SHP77 treated with DMSO at 0.1 percent for 48 hours (cell line): ENCODE measurements at regions not wholly inside any gene's neighbourhood (a gene's known extent, or its start where the extent isn't known, plus 50 kb on each side); places are given as distances from the start of the nearest gene placed in this dataset.

Source experiments
- DNase-seq: peaks from one replicate; lab custom pipeline; 2025; lab: John Stamatoyannopoulos, UW

DNA sequence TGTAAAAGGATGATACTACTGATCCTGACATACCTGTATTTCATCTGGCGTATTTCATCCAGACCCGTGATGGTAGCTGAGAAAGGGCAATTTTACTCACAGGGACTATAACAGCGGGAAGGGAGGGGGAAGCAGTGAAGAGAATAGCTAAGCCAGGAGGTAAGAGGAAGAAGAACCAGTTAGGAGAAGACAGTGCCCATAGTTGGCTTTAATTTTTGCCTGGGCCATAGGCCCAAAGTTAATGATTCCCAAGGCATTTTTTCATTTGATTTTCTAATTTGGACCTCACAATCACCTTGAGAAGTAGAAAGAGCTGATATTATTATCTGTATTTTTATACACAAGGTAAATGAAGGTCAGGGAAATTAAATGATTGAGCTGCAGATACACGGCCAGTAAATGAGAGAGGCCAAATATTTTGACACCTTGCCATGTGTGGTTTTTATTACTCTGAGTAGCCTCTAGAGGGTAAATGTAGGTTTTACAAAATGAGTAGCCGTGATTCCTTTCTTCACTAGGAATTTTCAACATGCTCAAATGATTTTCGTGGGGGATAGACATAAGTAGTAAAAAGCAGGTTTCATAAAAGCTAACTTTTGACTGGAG, 382.2 kb downstream of the FUT8 start:
- no peak for DNase-seq

DNA sequence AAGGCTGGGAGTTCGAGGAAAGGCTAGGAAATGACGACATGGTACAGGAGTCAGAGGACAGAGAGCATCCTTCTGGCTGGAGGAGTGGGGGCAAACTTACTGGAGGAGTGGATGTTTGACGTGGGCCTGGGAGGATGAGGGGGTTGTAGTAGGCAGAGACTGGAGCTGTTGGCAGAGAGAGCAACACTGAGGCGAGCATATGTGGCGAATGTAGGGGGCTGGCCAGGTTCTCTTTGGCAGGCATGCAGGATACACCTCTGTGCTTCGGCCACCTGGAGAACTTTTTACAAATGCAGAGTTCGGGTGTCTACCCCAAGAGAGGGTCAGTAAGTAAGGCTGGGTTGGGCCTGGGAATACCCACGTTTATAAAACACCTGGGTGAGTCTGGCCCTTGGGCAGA, 385.7 kb downstream of the FUT8 start:
- DNase-seq: no peak

DNA sequence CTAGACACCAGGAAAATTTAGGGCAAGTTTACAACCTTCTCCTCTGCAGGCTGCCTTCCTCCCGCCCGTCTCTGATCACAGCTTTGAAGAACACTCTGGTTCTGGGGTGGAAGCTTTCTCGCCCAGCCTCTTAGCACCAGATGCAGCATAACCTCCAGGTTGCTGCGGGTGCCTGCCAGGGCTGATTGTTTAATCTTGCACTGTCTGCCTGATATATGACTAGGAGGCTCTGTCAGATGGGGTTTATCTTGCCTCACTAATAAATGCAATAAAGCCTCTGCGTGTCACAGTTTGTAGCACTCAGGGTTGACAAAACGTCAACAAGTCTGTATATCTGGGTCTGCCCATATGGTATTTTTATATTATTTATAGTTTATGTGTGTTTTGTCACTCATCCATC, 388.2 kb downstream of the FUT8 start:
- DNase-seq: no peak

DNA sequence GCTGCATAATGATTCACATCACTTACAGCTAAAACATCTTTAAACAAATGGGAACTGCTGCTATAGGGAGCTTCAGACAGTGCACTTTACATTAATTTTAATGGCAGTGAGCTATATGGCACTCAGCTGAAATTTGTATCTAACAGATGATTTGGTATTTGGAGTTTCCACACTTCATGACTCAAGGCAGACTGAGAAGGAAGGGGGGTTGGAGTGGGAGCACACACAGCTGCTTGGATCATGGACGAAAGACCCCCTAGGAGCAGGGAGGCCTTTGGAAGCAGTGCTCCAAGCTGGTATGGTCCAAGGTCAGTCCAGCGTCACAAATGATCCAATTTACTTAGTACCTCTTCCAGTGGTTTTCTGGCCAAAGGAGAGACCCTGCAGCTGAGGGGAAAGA, 389.7 kb downstream of the FUT8 start:
- no peak for DNase-seq

DNA sequence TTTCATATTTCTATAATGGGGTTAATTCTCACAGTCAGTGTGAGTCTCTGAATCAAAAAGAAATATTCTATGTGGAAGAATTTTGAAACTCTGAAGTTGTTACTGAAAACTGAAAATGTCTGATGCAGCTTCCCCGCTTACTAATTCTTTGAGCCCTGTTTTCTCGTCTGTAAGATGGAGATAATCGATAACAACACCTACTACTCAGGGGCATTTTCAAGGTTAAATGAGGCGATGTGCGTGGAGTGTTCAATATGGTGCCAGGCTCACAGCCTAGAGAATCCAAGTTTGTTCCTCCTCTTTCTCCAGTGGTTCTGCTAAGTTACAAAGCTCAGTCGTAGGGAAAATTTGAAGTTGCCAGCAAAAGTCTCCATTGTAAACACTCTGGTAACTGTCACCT, 391.4 kb downstream of the FUT8 start:
- DNase-seq: no peak

DNA sequence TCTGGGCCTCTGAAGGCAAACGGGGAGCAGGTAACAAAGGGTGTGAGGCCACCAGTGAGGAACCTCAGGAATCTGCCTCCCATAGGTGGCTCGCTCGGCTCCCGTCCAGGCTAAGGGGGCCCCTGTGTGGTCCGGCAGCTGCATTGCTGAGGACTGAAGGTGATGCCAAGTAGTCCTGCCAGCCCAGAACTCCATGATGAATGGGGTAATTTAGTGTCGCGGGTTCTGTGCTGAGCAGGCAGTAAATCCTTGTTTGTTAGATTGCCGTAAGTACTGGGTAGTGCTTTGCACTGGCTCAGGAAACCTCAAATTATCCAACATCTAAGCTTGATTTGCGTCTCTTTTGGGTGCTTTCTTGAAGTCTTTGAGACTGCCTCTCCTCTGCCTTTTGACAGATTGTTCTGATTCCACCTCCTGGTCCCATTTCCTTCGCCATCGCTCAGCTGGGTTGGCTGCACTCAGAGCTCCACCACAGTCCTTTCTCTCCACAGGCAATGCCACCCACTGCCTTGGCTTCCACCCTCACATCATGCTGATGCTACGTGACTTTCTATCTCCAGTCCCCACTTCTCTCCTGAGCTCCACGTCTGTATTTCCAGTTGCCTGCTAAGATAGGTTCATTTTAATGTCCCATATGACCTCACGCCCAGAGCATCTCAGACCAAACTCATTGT, 392.0 kb downstream of the FUT8 start:
- no peak for DNase-seq

DNA sequence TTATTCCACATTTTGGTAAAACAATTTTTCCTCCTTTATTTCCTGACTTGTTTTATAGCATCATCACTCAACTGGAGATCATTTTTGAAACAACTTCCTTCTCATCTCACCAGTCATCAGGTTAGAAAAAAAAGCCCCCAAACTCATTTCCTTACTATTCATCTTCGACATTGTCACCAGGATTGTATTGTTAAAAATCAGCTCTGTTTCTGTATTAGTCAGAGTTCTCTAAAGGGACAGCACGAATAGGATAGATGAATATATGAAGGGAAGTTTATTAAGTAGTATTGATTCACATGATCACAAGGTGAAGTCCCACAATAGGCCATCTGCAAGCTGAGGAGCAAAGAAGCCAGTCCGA, 392.6 kb downstream of the FUT8 start:
- DNase-seq: no peak

DNA sequence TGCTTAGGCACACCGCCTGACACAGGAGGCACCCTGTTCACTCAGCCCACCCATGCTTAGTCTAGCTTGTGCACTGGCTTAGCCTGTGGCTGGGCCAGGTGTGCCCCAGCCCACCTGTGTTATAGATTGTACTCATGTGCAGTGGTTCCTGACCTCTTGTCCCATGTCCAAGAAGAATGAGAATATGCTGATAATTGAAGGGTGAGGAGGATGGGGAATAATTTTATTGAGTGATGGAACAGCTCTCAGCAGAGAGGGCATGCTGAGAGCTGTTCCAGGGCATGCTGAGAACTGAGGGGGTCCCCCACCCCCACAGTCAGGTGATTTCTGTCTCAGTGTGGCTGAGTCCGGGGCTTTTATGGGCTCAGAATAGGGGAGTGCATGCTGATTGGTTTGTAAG, 395.9 kb downstream of the FUT8 start:
- no peak for DNase-seq

DNA sequence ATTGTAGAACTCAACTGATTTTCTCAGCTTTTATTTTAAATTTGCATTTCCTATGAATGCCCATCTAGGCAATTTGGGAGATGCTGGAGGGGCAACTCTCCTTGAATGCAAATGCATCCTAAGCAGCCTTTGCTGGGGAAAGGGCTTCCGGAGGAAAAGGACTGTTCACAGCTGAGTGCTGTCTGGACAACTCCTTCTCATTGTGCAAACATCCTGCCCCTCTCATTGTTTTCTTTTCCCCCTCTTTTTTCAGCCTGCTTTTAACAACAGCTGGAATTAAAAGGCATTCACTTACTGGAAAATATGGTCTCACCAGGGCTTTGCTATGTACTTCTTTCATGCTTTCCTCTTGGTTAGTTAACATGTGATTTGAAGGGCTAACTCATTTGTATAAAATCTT, 397.8 kb downstream of the FUT8 start:
- no peak for DNase-seq

DNA sequence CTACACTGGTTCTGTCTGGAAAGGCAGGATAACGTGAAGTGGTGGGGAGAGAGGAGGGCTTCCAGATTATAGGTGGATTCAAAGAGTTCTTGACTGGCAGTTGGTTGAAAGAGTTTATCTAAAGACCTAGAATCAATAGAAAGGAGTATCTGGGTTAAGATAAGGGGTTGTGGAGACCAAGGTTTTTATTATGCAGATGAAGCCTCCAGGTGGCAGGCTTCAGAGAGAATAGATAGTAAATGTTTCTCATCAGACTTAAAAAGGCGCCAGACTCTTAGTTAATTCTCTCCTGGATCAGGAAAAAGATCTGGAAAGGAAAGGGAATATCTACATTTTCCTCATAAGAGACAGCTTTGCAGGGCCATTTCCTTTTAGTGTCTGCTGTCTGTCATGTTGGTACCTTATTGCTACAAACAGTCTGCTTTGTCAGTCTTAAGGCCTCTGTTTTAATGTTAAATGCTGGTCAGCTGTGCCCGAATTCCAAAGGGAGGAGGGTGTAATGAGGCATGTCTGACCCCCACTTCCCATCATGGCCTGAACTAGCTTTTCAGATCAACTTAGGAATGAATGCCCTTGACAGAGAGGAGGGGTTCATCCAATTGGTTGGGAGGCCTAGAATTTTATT, 401.3 kb downstream of the FUT8 start:
- no peak for DNase-seq

DNA sequence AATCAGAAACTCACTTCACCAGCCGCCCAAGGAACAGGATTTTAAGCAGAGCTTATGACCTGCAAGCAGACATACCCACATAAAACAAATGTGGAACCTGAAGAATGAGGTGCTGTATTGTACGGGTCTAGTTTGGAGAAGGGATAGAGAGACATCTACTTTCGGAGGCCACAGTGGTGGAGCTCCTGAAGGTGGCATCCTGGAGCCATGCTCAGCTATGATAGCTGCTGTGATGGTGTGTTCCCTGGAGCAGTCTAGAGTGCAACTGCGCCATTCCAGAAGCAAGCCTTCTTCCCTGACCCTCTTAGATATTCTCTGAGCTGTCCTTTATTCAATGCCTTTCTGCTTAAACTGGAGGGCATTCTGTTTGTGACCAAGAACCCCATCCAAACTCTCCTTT, 402.6 kb downstream of the FUT8 start:
- DNase-seq: no peak

DNA sequence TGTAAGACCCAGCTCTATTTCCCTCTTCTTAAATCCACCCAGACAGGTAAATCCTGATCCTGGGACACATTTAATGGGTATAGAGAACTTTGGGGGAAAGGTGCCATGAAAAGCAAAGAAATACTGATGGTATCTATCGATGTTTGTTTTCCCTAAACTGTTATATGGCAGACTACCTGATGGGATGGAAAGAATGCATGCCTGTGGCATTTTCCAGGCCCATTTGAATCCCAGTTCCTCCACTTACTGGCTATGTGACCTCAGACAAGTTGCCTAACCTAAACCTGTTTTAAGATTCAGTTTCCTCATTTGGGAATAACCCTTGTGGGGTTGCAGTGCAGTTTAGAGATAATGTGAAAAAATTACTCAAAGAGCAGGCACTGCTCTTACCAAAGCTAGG, 404.5 kb downstream of the FUT8 start:
- DNase-seq: no peak

DNA sequence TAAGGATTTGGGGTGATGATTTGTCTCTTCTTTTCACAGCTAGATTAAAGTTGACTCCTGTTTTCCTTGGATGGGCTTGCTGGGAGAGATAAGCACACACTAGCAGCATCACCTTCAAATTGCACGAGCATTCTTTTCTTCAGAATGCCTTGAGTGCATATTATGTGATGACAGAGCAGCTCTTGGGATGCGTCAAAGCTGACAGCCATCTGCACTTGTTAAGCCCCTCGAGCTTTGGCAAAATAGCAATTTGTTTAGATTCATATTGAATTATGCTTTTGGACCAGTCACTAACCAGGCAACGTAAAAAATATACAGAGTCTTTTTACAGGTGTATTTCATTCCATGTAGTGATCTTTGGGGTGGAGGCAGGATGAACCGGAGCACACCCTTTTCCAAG, 407.0 kb downstream of the FUT8 start:
- DNase-seq: no peak

DNA sequence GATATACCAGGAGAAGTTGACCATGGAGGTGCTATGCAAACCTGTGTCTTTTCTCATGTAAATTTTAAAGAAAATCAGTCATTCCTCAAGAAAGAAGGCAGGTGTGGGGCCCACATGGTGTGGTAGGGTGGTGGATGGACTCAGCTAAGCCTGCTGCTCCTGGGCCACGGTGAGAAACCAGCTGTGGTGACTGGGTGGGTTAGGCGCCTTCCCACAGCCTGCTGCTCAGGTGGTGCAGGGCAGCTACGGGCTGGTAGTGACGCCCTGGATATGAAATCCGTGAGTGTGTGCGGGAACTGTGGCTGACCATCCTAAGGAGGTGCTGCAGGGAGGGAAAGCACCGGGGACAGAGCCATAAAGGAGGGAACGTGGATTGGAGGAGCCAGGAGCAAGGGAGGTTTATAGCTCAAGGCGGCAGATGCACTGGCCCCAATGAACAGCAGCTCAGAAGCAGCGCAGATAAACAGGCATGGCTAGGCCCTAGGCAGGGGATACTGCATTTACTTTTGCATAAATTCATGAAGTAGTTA, 408.8 kb downstream of the FUT8 start:
- DNase-seq: no peak

DNA sequence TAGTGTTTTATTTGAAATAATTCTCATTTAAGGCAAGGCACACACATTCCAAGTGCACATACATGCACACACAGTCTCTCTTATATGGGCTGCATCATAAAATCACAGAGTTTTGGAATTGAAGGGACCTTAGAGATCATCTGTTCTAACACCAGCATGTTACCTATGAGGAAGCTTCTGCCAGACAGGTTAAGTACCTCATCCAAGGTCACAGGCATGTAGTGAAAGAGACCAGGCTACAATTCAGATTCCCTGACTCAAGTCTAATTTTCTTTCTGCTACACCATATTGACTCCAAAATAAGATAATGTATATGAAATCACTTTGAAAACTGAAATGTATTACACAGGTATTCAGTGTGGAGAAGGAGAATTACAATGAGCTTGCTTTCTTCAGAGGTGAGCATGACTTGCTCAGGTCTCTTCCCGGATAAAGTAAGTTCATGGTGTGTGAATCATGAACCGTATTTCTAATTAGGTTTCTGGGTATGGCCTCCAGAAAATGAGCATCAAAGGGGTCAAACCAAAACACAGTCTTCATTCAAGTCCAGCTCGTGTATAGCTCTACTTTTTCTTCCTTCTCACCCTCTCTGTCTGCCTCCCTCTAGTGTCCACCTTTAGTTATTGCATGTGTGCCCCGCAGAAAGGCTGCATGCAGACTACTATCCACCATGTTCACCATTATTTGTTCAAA, 411.9 kb downstream of the FUT8 start:
- DNase-seq: no peak

DNA sequence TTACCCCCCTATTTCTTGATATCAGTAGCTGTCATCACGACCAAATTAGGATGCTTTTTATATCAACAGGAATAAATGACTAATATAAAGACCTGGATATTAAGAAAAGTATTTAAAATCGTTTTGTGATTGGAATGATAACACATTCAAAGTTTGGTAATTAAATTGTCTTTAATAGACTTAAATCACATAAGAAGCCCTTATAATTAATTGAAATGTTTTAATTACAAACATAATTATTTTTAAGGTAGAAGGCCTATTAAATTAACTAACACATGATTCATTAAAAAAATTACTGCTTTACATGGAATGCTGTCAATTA, 412.4 kb downstream of the FUT8 start:
- DNase-seq: no peak

DNA sequence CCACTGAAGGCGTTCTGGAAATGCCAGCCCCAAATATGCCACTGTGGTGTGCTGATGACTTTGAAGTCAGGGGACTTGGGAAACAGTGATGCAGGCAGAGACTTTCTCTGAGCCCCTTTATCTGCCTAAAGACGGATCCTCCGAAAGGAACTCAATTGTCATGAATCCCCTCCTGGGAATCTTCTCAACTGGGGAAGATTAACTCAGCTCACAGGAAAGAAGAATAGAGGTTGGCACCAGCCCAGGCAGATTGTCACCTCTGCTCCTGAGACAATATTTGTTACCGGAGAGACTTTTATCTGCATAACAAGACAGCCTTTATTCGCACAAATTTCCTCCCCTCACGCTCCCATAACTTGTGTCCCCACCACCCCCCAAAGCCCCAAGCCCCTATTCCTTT, 414.4 kb downstream of the FUT8 start:
- no peak for DNase-seq

DNA sequence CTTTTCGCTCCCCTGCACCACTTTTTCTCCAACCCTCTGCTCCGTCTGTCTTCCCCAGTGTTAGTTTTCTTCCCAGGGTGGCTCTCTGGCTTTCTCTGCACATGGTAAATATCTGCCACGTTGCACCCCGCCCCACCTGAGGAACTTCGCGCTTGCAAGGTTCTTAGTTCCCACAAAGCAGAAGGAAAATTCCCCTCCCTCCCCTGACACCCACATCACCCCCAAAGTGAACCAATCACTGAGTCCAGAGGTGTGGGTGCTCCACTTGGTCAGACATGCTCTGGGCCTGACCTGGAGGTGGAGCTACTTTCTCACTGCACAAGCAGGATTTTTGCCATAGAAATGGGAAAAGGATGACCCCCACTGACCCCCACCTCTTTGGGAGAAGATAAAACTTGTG, 415.0 kb downstream of the FUT8 start:
- no peak for DNase-seq

DNA sequence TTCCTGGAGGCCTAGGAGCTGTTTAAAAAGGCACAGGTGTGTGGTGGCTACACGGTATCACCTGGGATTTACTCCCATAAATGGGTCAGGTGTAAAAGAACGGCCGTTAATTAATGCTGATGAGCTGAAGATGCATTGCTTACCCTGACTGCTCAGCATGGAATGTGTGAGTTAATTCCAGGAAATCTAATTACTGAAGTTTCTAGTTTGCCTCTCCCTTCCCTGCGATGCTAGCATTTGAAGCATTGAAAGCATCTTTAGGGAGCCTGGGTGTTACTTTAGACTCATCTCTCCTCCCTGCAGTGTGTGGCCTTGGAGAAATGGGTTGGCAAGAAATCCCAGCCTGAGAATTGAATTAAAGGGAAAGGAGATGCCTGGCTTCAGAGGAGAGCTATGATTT, 415.9 kb downstream of the FUT8 start:
- no peak for DNase-seq

DNA sequence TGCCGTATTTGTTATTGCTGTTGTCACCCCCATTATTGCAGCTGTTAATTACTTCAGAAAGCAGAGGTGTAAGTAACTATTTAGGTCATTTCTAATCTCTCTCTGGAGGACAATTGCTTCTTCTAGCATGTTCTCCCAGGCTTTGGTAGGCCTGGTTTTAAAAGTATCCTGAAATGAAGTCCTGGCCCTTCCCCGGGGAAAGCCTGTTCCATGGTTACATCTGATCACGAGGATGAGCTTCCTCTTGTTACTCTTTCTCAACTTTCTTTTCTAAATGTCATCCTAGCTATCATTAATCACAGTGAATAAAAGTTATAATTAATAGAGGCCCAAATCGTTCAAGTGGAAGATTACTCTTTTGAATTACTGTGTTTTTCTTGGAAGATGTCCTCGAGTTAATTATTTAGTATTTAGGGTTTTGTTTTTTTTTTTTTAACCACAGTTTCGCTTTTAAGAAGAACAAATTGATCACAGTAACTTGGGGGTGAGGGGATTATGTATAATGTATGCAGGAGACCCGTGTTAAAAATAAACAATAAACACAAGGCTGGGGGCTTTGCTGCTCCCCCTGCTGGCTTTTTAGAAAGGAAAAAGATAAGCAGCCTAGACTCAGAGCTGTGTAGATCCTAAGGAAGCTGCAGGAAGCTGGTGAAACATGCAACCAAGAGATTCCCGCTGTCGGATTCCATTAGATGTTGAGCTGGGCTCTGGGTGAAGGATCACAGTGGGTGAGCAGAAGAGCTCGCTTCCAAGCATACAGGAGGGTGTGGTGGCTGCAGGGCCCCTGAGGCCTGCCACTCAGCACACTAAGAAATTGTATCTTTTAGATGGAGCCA, 420.1 kb downstream of the FUT8 start:
- no peak for DNase-seq

DNA sequence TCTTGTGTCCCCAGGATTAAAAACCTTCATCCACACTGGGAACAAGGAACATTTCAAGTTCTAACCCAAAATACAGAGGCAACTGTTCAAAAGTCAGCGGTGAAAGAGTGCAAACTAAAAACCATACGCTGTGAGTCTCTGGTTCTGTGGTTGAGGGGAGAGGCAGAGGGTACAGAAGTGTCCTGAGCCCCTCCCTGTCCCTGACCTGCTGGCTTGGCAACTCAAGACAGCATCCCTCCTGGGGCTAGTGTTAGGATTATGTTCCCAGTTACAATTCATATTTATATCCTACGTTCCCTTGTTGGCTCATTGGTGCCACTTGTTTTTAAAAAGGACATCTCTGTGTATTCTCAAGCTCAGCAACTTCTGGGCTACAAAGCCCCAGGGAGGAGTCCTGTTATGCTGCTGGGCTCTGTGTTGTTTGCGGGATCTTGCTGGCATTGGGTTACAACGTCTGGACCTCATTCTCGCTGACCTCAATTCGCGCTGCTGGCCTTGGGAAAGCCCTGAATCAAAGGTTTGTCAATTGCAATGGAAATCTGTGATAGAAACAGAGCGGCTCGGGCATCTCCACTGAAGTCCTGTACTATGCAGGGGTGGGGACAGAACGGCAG, 420.8 kb downstream of the FUT8 start:
- no peak for DNase-seq

DNA sequence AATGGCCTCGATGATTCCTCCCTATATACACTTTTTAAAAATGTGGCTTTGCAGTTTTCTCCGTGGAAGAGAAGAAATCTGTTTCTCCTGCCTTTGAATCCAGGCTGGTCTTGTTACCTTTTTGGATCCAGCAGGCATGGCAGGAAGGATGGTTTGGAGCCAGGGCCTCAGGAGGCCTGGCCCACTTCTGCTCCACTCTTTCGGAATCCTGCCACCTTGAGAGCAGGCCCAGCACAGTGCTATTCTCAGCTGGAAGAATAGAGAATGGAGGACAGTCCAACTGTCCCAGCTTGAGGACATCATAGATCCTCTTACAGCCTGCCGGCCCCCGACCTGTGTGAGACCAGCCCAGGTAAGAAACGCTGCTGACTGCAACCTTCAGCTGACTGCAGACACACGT, 421.5 kb downstream of the FUT8 start:
- DNase-seq: no peak
